NCI-H128 (cell line): ENCODE measurements at regions not wholly inside any gene's neighbourhood (a gene's known extent, or its start where the extent isn't known, plus 50 kb on each side); places are given as distances from the start of the nearest gene placed in this dataset.
"Not testable (repeated sequence)": the region's sequence is repeated elsewhere in the genome, so short reads cannot be mapped to it uniquely, and the experiment has no call there.

ENCODE experiments used
- DNase-seq: peaks from one replicate; lab custom pipeline; 2025; ENCODE audit not compliant: unreplicated experiment; lab: John Stamatoyannopoulos, UW

GRCh38 chr13:79190932-79191331, 215.1 kb downstream of the RBM26 start:
- DNase-seq = no peak

GRCh38 chr13:79187917-79188690, 218.0 kb downstream of the RBM26 start:
- DNase-seq = no peak

- DNase-seq = no peak
Observed at GRCh38 chr13:79185580-79185979, 220.5 kb downstream of the RBM26 start.

- DNase-seq = no peak
Observed at GRCh38 chr13:79183231-79183630, 222.8 kb downstream of the RBM26 start.

- not testable (repeated sequence) for DNase-seq
Observed at GRCh38 chr13:79173691-79174090, 232.4 kb downstream of the RBM26 start.

- DNase-seq = not testable (repeated sequence)
Observed at GRCh38 chr13:79172924-79173323, 233.1 kb downstream of the RBM26 start.

GRCh38 chr13:79171141-79172061, 234.7 kb downstream of the RBM26 start:
- no peak for DNase-seq

- no peak for DNase-seq
Observed at GRCh38 chr13:79160818-79161217, 245.2 kb downstream of the RBM26 start.

GRCh38 chr13:79155883-79156282, 250.2 kb downstream of the RBM26 start:
- no peak for DNase-seq

- DNase-seq = no peak
Observed at GRCh38 chr13:79149210-79149609, 256.8 kb downstream of the RBM26 start.

GRCh38 chr13:79141082-79141481, 265.0 kb downstream of the RBM26 start:
- DNase-seq = no peak

- DNase-seq = no peak
Observed at GRCh38 chr13:79128158-79128557, 277.9 kb downstream of the RBM26 start.

GRCh38 chr13:79126706-79127105, 279.3 kb downstream of the RBM26 start:
- no peak for DNase-seq

GRCh38 chr13:79124183-79124582, 281.9 kb downstream of the RBM26 start:
- DNase-seq = no peak

GRCh38 chr13:79121286-79121685, 284.8 kb downstream of the RBM26 start:
- peak; percentile 7 for DNase-seq

- DNase-seq = no peak
Observed at GRCh38 chr13:79119578-79120107, 286.4 kb downstream of the RBM26 start.

- DNase-seq = no peak
Observed at GRCh38 chr13:79112016-79112415, 294.0 kb downstream of the RBM26 start.

GRCh38 chr13:79108914-79109643, 297.0 kb downstream of the RBM26 start:
- DNase-seq = no peak

GRCh38 chr13:79098596-79098995, 307.5 kb downstream of the RBM26 start:
- no peak for DNase-seq

GRCh38 chr13:79097201-79097600, 308.9 kb downstream of the RBM26 start:
- no peak for DNase-seq

GRCh38 chr13:79096099-79096498, 310.0 kb downstream of the RBM26 start:
- DNase-seq = no peak
